CD4-positive, alpha-beta memory T cell (primary cell): ENCODE measurements at regions not wholly inside any gene's neighbourhood (a gene's known extent, or its start where the extent isn't known, plus 50 kb on each side); places are given as distances from the start of the nearest gene placed in this dataset.

Experiments
- CTCF ChIA-PET: fragments of 350-600 bp; sonication (Branson Sonifier 250); formaldehyde crosslinking; loops from one replicate; lab custom pipeline; 2021; ENCODE audit warnings: inconsistent platforms; ENCODE audit not compliant: partially characterized antibody; lab: Charles Lee
- POLR2A ChIA-PET: fragments of 350-600 bp; sonication (Branson Sonifier 250); formaldehyde crosslinking; loops from one replicate; lab custom pipeline; 2021; ENCODE audit not compliant: partially characterized antibody; lab: Charles Lee
- DNase-seq, 5 donors: peaks; one replicate each; pipeline versions ENCODE4 v3.0.0 to v3.0.0-alpha.2; 2020 to 2022; ENCODE audit warnings: mixed read lengths in 1 of 5
- H3K27ac ChIP-seq: one replicate; pipeline ENCODE4 v1.7.0; 2013; ENCODE audit warnings: low read depth, low read length
- H3K27me3 ChIP-seq: 2 replicates; pipeline ENCODE4 v1.7.0; 2013; ENCODE audit warnings: mild to moderate bottlenecking, low read length, moderate library complexity; ENCODE audit not compliant: insufficient read depth
- H3K36me3 ChIP-seq: 2 replicates; pipeline ENCODE4 v1.7.0; 2013; ENCODE audit warnings: mild to moderate bottlenecking, low read length, moderate library complexity; ENCODE audit not compliant: insufficient read depth
- H3K4me1 ChIP-seq: 2 replicates; pipeline ENCODE4 v1.7.0; 2013; ENCODE audit warnings: mild to moderate bottlenecking, low read length, moderate library complexity; ENCODE audit not compliant: insufficient read depth
- H3K4me3 ChIP-seq, 2 donors: one replicate each; pipeline ENCODE4 v1.7.0; 2013; ENCODE audit warnings: low read length in 2 of 2, mild to moderate bottlenecking in 1 of 2
- H3K9me3 ChIP-seq, 2 donors: one replicate each; pipeline ENCODE4 v1.7.0; 2013; ENCODE audit warnings: low read length in 2 of 2, control low read depth in 1 of 2; ENCODE audit not compliant: control insufficient read depth in 1 of 2
- H3K27ac Mint-ChIP-seq, 7 donors: one replicate each; pipeline ENCODE4 v1.8.0; 2020 to 2021; ENCODE audit warnings: mixed read lengths in 7 of 7, mild to moderate bottlenecking in 6 of 7, inconsistent platforms in 3 of 7, moderate library complexity in 3 of 7
- H3K27me3 Mint-ChIP-seq, 2 donors: one replicate each; pipeline ENCODE4 v1.8.0; 2020 to 2021; ENCODE audit warnings: mixed read lengths in 2 of 2
- H3K36me3 Mint-ChIP-seq, 2 donors: one replicate each; pipeline ENCODE4 v1.8.0; 2020 to 2021; ENCODE audit warnings: mixed read lengths in 2 of 2, inconsistent platforms in 1 of 2, mild to moderate bottlenecking in 1 of 2
- H3K4me1 Mint-ChIP-seq, 4 donors: one replicate each; pipeline ENCODE4 v1.8.0; 2020 to 2021; ENCODE audit warnings: mixed read lengths in 4 of 4, mild to moderate bottlenecking in 1 of 4
- H3K4me3 Mint-ChIP-seq, 8 donors: one replicate each; pipeline ENCODE4 v1.8.0; 2020 to 2021; ENCODE audit warnings: mixed read lengths in 8 of 8, mild to moderate bottlenecking in 7 of 8, moderate library complexity in 6 of 8, inconsistent platforms in 3 of 8
- H3K9me3 Mint-ChIP-seq, 8 donors: one replicate each; pipeline ENCODE4 v1.8.0; 2020 to 2021; ENCODE audit warnings: mixed read lengths in 8 of 8, mild to moderate bottlenecking in 5 of 8, inconsistent platforms in 3 of 8, moderate library complexity in 1 of 8
- intact Hi-C: fragments of 100-400 bp; cut with micrococcal nuclease; formaldehyde crosslinking; loops from one replicate; pipeline ENCODE4 v1.15.1; 2023

DNA sequence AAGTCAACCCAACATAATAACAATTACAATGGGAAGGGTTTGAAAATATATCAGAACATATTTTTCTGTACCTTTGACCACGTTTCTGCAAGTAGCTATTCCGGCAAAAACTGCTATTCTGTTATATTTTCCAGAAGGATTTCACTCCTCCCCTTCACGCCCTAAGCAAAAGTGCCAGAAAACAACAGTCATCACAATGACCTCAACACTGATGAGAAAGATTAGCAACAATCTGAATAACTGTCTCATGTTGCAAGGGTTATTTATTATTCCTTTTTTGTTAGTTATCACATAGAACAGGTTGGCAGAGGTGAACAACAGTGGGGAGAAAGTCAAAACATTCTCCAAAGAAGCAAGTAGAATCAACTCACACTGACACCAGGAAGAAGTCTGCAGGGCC, 269.4 kb upstream of the ARRDC4 start:
- CTCF ChIA-PET: no interaction called here
- intact Hi-C loops: no loop called here

DNA sequence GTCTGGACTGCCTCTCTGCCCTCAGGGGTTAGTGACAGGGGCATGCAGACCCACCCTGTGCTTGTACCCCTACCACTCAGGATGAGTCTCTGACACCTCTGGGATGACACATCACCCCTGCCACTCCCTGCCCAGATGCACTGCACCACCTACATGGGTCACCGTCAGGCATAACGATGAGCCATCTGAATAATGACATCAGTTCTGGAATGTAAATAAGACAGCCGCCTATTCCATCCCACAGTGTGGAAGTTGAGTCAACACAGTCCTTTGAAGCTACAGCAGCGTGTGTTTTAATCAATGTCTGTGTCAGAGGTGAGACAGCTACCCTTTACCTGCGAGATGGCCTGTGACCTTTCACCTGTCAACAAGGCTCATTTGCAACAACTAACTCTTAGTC, 268.7 kb upstream of the ARRDC4 start:
- POLR2A ChIA-PET: no interaction called here
- no peaks in the 10 kb centered on the region for H3K36me3 ChIP-seq

More for the DNA sequence above, 269.4 kb upstream of the ARRDC4 start:
- Histone ChIP-seq H3K9me3 (no peaks in the 10 kb centered on the region), H3K27ac (no peak overlapping the region), H3K4me3 (no peak overlapping the region), H3K36me3 (no peaks in the 10 kb centered on the region), H3K27me3 (no peaks in the 10 kb centered on the region), H3K4me1 (no peaks in the 10 kb centered on the region)
- DNase-seq: no peak
- Mint-ChIP-seq H3K27me3 (peaks cover 0 to 1% of the 10 kb centered on the region in 2 donors), H3K36me3 (no peaks in the 10 kb centered on the region), H3K27ac (no peak overlapping the region), H3K4me1 (peaks cover 0 to 1% (median 0%) of the 10 kb centered on the region in 4 donors), H3K4me3 (no peak overlapping the region), H3K9me3 (peaks cover 3 to 11% (median 5%) of the 10 kb centered on the region in 8 donors)
- POLR2A ChIA-PET: no interaction called here

GRCh38 chr15:97692301-97693015, 268.0 kb upstream of the ARRDC4 start:
- Histone ChIP-seq H3K27me3 (no peaks in the 10 kb centered on the region), H3K4me1 (no peaks in the 10 kb centered on the region), H3K36me3 (no peaks in the 10 kb centered on the region), H3K9me3 (no peaks in the 10 kb centered on the region), H3K27ac (no peak overlapping the region), H3K4me3 (no peak overlapping the region)
- H3K36me3 Mint-ChIP-seq: no peaks in the 10 kb centered on the region
- intact Hi-C loops: no loop called here
- ChIA-PET CTCF (no interaction called here), POLR2A (no interaction called here)
- no peak overlapping the region for H3K4me3 Mint-ChIP-seq
- H3K27ac Mint-ChIP-seq: peak overlapping the region in 1 of 7 donors; percentile 43
- DNase-seq: no peak
- H3K27me3 Mint-ChIP-seq: peaks cover 0 to 1% of the 10 kb centered on the region in 2 donors
- H3K4me1 Mint-ChIP-seq: no peaks in the 10 kb centered on the region
- H3K9me3 Mint-ChIP-seq: peaks cover 2 to 12% (median 6%) of the 10 kb centered on the region in 8 donors

More for the DNA sequence above, 268.7 kb upstream of the ARRDC4 start:
- no peaks in the 10 kb centered on the region for H3K36me3 Mint-ChIP-seq
- H3K27me3 Mint-ChIP-seq: peaks cover 0 to 1% of the 10 kb centered on the region in 2 donors
- no peaks in the 10 kb centered on the region for H3K27me3 ChIP-seq
- intact Hi-C loops: no loop called here
- no peaks in the 10 kb centered on the region for H3K9me3 ChIP-seq
- H3K4me3 ChIP-seq: no peak overlapping the region
- H3K27ac ChIP-seq: no peak overlapping the region
- no peaks in the 10 kb centered on the region for H3K4me1 ChIP-seq
- no peak for DNase-seq
- no peak overlapping the region for H3K27ac Mint-ChIP-seq
- H3K4me3 Mint-ChIP-seq: no peak overlapping the region
- peaks cover 2 to 9% (median 5%) of the 10 kb centered on the region in 8 donors for H3K9me3 Mint-ChIP-seq
- H3K4me1 Mint-ChIP-seq: no peaks in the 10 kb centered on the region
- CTCF ChIA-PET: no interaction called here

DNA sequence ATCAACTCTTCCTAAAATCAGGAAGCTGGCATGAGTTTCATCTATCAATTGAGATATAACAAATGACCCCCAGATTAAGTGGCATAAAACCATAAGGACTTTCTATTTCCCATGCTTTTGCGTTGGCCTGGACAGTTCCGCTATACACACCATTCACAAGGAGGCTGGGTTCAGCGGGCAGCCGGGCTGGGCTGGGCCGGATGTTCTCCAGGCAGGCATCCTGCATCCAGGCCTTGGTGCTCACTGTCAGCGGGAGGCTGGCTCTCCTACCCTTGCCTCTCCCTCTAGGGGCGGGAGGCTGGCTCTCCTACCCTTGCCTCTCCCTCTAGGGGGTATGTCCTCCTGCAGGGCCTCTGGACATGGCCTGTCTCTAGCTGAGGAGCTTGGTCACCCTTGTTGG, 266.0 kb upstream of the ARRDC4 start:
- no peaks in the 10 kb centered on the region for H3K4me1 ChIP-seq
- H3K4me1 Mint-ChIP-seq: no peaks in the 10 kb centered on the region
- no peak for DNase-seq
- H3K36me3 Mint-ChIP-seq: no peaks in the 10 kb centered on the region
- H3K36me3 ChIP-seq: no peaks in the 10 kb centered on the region
- H3K9me3 ChIP-seq: no peaks in the 10 kb centered on the region
- CTCF ChIA-PET: no interaction called here
- no peak overlapping the region for H3K27ac ChIP-seq
- H3K9me3 Mint-ChIP-seq: peaks cover 0 to 10% (median 6%) of the 10 kb centered on the region in 8 donors
- POLR2A ChIA-PET: no interaction called here
- H3K27me3 Mint-ChIP-seq: no peaks in the 10 kb centered on the region
- no peak overlapping the region for H3K4me3 Mint-ChIP-seq
- intact Hi-C loops: no loop called here
- no peak overlapping the region for H3K4me3 ChIP-seq
- H3K27me3 ChIP-seq: no peaks in the 10 kb centered on the region
- no peak overlapping the region for H3K27ac Mint-ChIP-seq

DNA sequence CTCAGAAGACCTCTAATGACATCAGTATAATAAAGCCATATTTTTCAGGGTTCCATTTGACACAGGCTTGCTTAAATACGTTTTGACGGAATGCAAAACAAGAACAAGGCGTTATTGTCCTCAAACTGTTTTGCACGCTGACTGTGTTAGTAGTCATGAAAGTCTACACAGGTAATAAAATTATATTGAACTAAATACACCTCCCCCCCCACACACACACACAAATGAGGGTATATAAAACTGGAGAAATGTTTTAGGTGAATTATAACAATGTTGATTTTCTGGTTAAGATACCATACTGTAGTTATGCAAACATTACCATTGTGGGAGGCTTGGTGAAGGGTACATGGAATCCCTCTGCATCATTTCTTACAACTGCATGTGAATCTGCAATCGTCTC, 257.1 kb upstream of the ARRDC4 start:
- Histone ChIP-seq H3K27me3 (no peaks in the 10 kb centered on the region), H3K27ac (no peak overlapping the region), H3K9me3 (no peaks in the 10 kb centered on the region), H3K4me1 (no peaks in the 10 kb centered on the region), H3K4me3 (no peak overlapping the region), H3K36me3 (no peaks in the 10 kb centered on the region)
- intact Hi-C loops: no loop called here
- ChIA-PET CTCF (no interaction called here), POLR2A (no interaction called here)
- H3K27ac Mint-ChIP-seq: no peak overlapping the region
- H3K36me3 Mint-ChIP-seq: no peaks in the 10 kb centered on the region
- H3K4me3 Mint-ChIP-seq: no peak overlapping the region
- no peaks in the 10 kb centered on the region for H3K4me1 Mint-ChIP-seq
- peaks cover 0 to 7% (median 4%) of the 10 kb centered on the region in 8 donors for H3K9me3 Mint-ChIP-seq
- DNase-seq: no peak
- H3K27me3 Mint-ChIP-seq: no peaks in the 10 kb centered on the region

DNA sequence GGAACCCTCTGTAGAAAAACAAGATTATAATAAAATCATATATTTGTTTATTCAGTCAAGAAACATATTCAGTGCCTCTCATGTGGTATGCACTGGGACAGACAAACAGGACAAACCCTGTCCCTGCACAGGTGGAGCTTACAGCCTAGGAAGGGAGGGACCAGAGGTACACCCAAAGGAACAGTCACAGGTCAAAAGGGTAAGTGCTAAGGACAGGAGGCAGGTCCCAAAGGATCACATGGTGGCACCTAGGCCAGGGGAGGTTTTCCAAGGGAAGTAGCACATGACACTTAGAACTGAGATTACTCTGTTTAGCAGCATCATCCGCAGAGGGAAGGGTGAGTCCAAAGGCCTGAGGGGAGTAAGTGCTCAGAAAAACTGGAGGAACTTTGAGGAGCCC, 254.4 kb upstream of the ARRDC4 start:
- no peak overlapping the region for H3K27ac ChIP-seq
- no peaks in the 10 kb centered on the region for H3K4me1 ChIP-seq
- Mint-ChIP-seq H3K4me3 (no peak overlapping the region), H3K9me3 (peaks cover 0 to 11% (median 6%) of the 10 kb centered on the region in 8 donors), H3K27ac (no peak overlapping the region), H3K36me3 (no peaks in the 10 kb centered on the region), H3K4me1 (no peaks in the 10 kb centered on the region), H3K27me3 (no peaks in the 10 kb centered on the region)
- intact Hi-C loops: no loop called here
- H3K4me3 ChIP-seq: no peak overlapping the region
- no peaks in the 10 kb centered on the region for H3K36me3 ChIP-seq
- no peaks in the 10 kb centered on the region for H3K27me3 ChIP-seq
- CTCF ChIA-PET: no interaction called here
- no peaks in the 10 kb centered on the region for H3K9me3 ChIP-seq
- POLR2A ChIA-PET: no interaction called here
- no peak for DNase-seq

DNA sequence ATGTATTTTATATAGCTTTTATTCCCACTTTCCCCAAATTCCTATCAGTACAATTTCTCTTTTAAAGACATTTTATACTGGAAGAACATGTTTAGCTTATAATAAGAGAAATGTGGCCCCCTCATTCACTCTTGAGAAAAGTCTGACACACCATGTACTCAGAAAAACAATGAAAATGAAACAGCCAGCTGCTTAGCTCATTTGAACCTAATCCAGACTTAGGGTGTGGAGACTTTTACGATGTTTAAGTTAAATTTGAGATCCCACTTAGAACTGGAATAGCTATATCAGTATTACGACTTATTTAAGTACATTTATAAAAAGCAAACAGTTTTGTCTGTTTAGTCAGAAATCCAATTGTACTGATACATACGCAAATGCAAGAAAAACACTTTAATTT, 252.3 kb upstream of the ARRDC4 start:
- Mint-ChIP-seq H3K27me3 (no peaks in the 10 kb centered on the region), H3K36me3 (no peaks in the 10 kb centered on the region), H3K4me1 (no peaks in the 10 kb centered on the region), H3K4me3 (no peak overlapping the region), H3K9me3 (peaks cover 0 to 7% (median 7%) of the 10 kb centered on the region in 8 donors), H3K27ac (no peak overlapping the region)
- no peak overlapping the region for H3K27ac ChIP-seq
- CTCF ChIA-PET: no interaction called here
- intact Hi-C loops: no loop called here
- no peaks in the 10 kb centered on the region for H3K9me3 ChIP-seq
- DNase-seq: no peak
- H3K4me1 ChIP-seq: no peaks in the 10 kb centered on the region
- POLR2A ChIA-PET: no interaction called here
- H3K4me3 ChIP-seq: no peak overlapping the region
- no peaks in the 10 kb centered on the region for H3K36me3 ChIP-seq
- H3K27me3 ChIP-seq: no peaks in the 10 kb centered on the region
